ENCODE measurements at regions not wholly inside any gene's neighbourhood (a gene's known extent, or its start where the extent isn't known, plus 50 kb on each side); places are given as distances from the start of the nearest gene placed in this dataset.

DNA sequence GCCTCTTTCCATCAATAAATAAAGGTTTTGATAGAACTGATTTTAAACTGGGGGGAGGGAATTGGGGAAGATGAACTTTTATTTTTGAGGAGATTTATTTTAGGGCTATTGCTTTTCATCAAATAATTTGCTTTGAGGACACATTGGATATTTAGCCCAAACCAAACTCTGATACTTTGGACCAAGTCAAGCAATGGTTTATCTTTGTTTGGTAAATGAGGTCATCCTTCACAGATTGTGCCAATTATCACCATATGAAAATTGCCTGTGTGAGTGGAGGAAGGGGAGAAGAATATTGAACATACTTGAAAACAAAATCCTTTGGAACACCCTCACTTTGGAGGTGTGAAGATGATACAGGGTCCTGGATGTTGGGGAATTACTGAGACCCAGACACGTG is 176.9 kb upstream of the CD180 start:
- no peak overlapping the region for H3K4me3 ChIP-seq (ENCODE audit: low read depth, low read length)
- TF ChIP-seq, protein P1, sequence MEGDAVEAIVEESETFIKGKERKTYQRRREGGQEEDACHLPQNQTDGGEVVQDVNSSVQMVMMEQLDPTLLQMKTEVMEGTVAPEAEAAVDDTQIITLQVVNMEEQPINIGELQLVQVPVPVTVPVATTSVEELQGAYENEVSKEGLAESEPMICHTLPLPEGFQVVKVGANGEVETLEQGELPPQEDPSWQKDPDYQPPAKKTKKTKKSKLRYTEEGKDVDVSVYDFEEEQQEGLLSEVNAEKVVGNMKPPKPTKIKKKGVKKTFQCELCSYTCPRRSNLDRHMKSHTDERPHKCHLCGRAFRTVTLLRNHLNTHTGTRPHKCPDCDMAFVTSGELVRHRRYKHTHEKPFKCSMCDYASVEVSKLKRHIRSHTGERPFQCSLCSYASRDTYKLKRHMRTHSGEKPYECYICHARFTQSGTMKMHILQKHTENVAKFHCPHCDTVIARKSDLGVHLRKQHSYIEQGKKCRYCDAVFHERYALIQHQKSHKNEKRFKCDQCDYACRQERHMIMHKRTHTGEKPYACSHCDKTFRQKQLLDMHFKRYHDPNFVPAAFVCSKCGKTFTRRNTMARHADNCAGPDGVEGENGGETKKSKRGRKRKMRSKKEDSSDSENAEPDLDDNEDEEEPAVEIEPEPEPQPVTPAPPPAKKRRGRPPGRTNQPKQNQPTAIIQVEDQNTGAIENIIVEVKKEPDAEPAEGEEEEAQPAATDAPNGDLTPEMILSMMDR (IDR thresholded peaks at IDR 0.05; ENCODE audit: low read depth, low read length) = no peak

DNA sequence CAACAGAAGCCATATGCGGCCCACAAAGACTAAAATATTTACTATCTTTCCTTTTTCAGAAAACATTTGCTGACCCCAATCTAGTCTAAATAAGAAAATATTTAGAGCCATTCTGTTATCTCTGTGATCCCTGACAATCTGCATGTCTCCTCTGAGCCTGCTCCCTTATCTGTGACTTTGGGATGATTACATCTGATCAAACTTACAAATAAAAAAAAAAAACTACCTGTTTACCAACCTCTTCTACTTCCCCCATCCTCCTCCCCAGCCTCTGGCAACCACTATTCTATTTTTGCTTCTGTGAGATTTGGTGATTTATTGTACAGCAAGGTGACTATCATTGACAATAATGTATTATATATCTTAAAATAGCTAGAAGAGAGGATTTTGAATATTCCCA is 176.3 kb upstream of the CD180 start:
- TF ChIP-seq, protein P1 (IDR thresholded peaks at IDR 0.05; ENCODE audit: low read depth, low read length) = no peak
- no peak overlapping the region for H3K4me3 ChIP-seq (ENCODE audit: low read depth, low read length)

DNA sequence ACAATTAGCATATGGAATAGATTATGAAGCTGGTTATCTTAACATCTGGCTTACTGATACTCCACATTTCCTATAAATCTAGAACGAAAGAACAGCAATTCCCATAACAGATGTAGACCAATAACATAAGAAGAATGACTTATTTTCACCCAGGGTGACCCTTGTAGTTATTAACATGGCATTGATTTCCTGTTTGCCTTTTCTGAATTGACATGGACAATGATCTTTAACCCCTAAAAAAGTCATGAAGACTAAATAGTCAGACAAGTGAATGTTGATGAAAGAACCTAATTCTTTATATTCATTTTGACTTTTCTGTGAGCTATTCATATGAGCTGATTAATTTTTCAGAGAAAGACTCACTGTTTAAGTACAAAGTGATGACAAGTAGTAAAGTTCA is 175.3 kb upstream of the CD180 start:
- TF ChIP-seq, protein P1 (IDR thresholded peaks at IDR 0.05; ENCODE audit: low read depth, low read length) = no peak

DNA sequence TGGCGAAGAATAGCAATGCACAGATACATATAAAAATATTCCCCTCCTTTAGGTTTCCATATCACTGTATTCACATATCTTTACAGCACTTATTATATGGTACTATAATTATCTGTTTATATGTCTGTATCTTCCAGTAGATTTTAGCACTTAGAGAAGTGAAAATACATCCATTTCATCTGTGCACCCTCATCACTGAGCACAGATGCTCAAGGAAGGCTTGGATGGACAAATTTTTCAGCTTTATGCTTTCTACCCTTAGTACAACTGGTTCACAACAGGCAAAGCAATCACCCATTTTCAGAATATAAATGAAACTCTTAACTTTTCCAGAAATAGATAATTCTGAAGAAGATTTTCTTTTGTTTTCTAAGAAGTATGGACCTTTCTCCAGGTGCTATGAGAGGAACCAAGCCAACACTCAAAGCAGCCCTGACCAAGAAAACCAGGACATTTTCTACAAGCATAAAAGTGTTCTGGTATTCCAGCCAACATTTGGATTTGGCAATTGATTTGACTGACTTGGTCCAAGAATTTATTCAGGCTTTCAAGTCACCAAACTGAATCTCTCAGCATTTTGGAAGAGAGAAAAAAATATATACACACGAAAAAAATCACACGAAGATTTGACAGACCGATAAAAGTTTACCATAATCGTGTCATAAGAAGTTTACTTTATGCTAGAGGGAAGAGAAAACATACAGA is 170.2 kb upstream of the CD180 start:
- TF ChIP-seq, protein P1 (IDR thresholded peaks at IDR 0.05; ENCODE audit: low read depth, low read length) = no peak
- no peak overlapping the region for H3K4me3 ChIP-seq (ENCODE audit: low read depth, low read length)

More for the DNA sequence above, 175.3 kb upstream of the CD180 start:
- H3K4me3 ChIP-seq (ENCODE audit: low read depth, low read length) = no peak overlapping the region

DNA sequence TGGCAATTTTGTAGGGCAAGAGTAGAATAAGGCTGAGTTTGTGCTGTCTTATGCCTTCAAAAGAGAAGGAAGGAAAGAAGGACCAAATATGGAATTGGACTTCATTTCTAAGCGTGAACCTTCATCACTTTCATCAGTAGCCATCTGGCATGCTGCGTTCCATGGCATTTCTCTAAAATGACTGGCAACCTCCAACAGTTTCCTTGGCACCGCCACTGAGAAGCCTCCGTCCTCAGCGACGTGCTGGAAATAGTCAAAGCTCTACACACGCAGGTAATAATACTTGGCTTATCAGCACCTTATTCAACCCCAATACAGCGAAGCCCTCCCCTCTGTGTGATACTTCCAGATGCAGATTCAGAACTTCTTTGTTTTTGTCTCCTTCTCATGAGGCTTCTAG is 169.7 kb upstream of the CD180 start:
- TF ChIP-seq, protein P1 (IDR thresholded peaks at IDR 0.05; ENCODE audit: low read depth, low read length) = no peak
- no peak overlapping the region for H3K4me3 ChIP-seq (ENCODE audit: low read depth, low read length)

DNA sequence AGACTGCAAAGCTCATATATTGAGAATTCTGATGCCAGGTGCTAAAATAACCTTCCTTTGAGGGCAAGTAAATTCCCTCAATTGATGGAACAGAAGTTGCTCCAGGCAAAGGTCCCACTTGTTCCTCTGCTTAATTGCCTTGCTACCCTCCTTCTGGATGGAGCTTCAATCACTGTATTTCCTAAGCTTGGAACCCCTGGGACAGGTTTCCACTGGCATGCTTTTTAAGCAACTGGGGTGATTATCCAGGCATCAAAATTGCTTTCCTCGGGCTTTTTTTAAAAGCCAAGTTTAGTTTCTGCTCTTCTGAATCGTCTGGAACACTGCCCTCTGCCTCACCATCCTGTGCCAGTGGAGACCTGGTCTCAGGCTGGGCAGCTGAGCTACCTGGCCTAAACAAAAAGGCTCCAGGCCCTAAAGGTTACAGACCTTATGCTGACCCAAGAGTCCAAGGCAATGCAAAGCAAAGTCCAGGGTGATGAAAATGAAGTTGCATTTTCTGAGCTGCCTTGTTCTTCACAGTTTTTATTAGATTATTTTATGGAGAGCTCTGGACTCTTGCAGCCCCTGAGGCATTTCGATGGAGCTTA is 167.9 kb upstream of the CD180 start:
- TF ChIP-seq, protein P1 (IDR thresholded peaks at IDR 0.05; ENCODE audit: low read depth, low read length) = no peak
- H3K4me3 ChIP-seq (ENCODE audit: low read depth, low read length) = no peak overlapping the region

DNA sequence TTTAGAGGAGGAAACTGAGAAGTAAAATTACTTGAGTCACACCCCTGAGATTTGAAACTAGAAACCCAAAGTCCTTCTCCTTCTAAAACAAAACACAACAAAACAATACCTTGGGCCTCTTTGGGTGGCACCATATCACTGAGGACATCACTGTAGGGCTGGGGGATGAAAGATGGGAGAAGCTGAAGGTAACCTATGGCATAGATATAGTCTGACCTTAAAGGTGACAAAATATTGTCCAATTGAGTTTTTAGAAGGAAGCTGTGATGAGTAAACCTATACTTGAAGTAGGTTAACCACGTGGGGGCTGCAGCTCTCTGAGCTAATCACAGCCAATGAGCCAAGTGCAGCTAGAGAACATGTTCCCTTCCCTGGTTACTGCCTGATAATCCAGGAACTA is 167.4 kb upstream of the CD180 start:
- TF ChIP-seq, protein P1 (IDR thresholded peaks at IDR 0.05; ENCODE audit: low read depth, low read length) = no peak
- no peak overlapping the region for H3K4me3 ChIP-seq (ENCODE audit: low read depth, low read length)
